ENCODE measurements at regions not wholly inside any gene's neighbourhood (a gene's known extent, or its start where the extent isn't known, plus 50 kb on each side); places are given as distances from the start of the nearest gene placed in this dataset.

- no peak for DNase-seq (ENCODE audit: low read depth in 2 of 2)
Observed at GRCh38 chr1:208419746-208420420, 175.7 kb upstream of the PLXNA2 start.

GRCh38 chr1:208420696-208421095 is 176.5 kb upstream of the PLXNA2 start:
- DNase-seq (ENCODE audit: low read depth in 2 of 2): no peak

GRCh38 chr1:208421486-208421885 is 177.3 kb upstream of the PLXNA2 start:
- DNase-seq (ENCODE audit: low read depth in 2 of 2): no peak

GRCh38 chr1:208423526-208423925 is 179.3 kb upstream of the PLXNA2 start:
- no peak for DNase-seq (ENCODE audit: low read depth in 2 of 2)

- no peak for DNase-seq (ENCODE audit: low read depth in 2 of 2)
Observed at GRCh38 chr1:208425096-208425495, 180.9 kb upstream of the PLXNA2 start.

GRCh38 chr1:208430220-208430619 is 186.0 kb upstream of the PLXNA2 start:
- no peak for DNase-seq (ENCODE audit: low read depth in 2 of 2)

GRCh38 chr1:208431721-208432120 is 187.5 kb upstream of the PLXNA2 start:
- no peak for DNase-seq (ENCODE audit: low read depth in 2 of 2)

GRCh38 chr1:208432346-208432745 is 188.2 kb upstream of the PLXNA2 start:
- DNase-seq (ENCODE audit: low read depth in 2 of 2): no peak

GRCh38 chr1:208433086-208433485 is 188.9 kb upstream of the PLXNA2 start:
- DNase-seq (ENCODE audit: low read depth in 2 of 2): no peak

- DNase-seq (ENCODE audit: low read depth in 2 of 2): no peak
Observed at GRCh38 chr1:208433971-208434370, 189.8 kb upstream of the PLXNA2 start.

- no peak for DNase-seq (ENCODE audit: low read depth in 2 of 2)
Observed at GRCh38 chr1:208437401-208437800, 193.2 kb upstream of the PLXNA2 start.

- no peak for DNase-seq (ENCODE audit: low read depth in 2 of 2)
Observed at GRCh38 chr1:208438112-208438699, 194.0 kb upstream of the PLXNA2 start.

- DNase-seq (ENCODE audit: low read depth in 2 of 2): no peak
Observed at GRCh38 chr1:208445758-208446203, 201.6 kb upstream of the PLXNA2 start.

GRCh38 chr1:208446271-208446691 is 202.1 kb upstream of the PLXNA2 start:
- DNase-seq (ENCODE audit: low read depth in 2 of 2): no peak

GRCh38 chr1:208448425-208448824 is 204.2 kb upstream of the PLXNA2 start:
- DNase-seq (ENCODE audit: low read depth in 2 of 2): no peak

GRCh38 chr1:208449951-208450350 is 205.8 kb upstream of the PLXNA2 start:
- DNase-seq (ENCODE audit: low read depth in 2 of 2): no peak

GRCh38 chr1:208450958-208451357 is 206.8 kb upstream of the PLXNA2 start:
- no peak for DNase-seq (ENCODE audit: low read depth in 2 of 2)

- DNase-seq (ENCODE audit: low read depth in 2 of 2): no peak
Observed at GRCh38 chr1:208455821-208456220, 211.6 kb upstream of the PLXNA2 start.

GRCh38 chr1:208456487-208456886 is 212.3 kb upstream of the PLXNA2 start:
- DNase-seq (ENCODE audit: low read depth in 2 of 2): no peak

- DNase-seq (ENCODE audit: low read depth in 2 of 2): no peak
Observed at GRCh38 chr1:208460823-208461222, 216.6 kb upstream of the PLXNA2 start.

- DNase-seq (ENCODE audit: low read depth in 2 of 2): no peak
Observed at GRCh38 chr1:208461680-208462079, 217.5 kb upstream of the PLXNA2 start.

- DNase-seq (ENCODE audit: low read depth in 2 of 2): no peak
Observed at GRCh38 chr1:208462761-208463160, 218.6 kb upstream of the PLXNA2 start.

- no peak for DNase-seq (ENCODE audit: low read depth in 2 of 2)
Observed at GRCh38 chr1:208465266-208465665, 221.1 kb upstream of the PLXNA2 start.
